IMR-90 (cell line): ENCODE measurements at regions not wholly inside any gene's neighbourhood (a gene's known extent, or its start where the extent isn't known, plus 50 kb on each side); places are given as distances from the start of the nearest gene placed in this dataset.

Experiments
- BHLHE40 ChIP-seq: fragments of 150-350 bp; IDR thresholded peaks from 2 replicates; pipeline ENCODE4 v1.6.1; 2016; ENCODE audit warnings: mild to moderate bottlenecking, low read depth, low read length
- MAZ ChIP-seq: IDR thresholded peaks from 2 replicates; pipeline ENCODE4 v1.6.1; 2012; ENCODE audit warnings: low read depth, mild to moderate bottlenecking, low read length, improper control_type of control experiment, moderate library complexity, borderline replicate concordance
- MXI1 ChIP-seq: IDR thresholded peaks from 2 replicates; pipeline ENCODE4 v1.6.1; 2012; ENCODE audit warnings: low read depth, mild to moderate bottlenecking, low read length, moderate library complexity, borderline replicate concordance
- POLR2A ChIP-seq: IDR thresholded peaks from 2 replicates; pipeline ENCODE4 v1.6.1; 2012; ENCODE audit warnings: mild to moderate bottlenecking, low read depth, low read length
- RAD21 ChIP-seq: IDR thresholded peaks from 2 replicates; pipeline ENCODE4 v1.6.1; 2012; ENCODE audit warnings: low read length, improper control_type of control experiment
- TF ChIP-seq, protein P1 (sequence below): conservative IDR thresholded peaks from 2 replicates; pipeline ENCODE4 v1.5.1; 2012; ENCODE audit warnings: mild to moderate bottlenecking, low read depth, low read length, improper control_type of control experiment
- TF ChIP-seq, protein P2 (sequence below): fragments of 150-350 bp; IDR thresholded peaks from 2 replicates; pipeline ENCODE4 v1.6.1; 2017; ENCODE audit warnings: mild to moderate bottlenecking, antibody characterized with exemption, low read length, low read depth

DNA sequence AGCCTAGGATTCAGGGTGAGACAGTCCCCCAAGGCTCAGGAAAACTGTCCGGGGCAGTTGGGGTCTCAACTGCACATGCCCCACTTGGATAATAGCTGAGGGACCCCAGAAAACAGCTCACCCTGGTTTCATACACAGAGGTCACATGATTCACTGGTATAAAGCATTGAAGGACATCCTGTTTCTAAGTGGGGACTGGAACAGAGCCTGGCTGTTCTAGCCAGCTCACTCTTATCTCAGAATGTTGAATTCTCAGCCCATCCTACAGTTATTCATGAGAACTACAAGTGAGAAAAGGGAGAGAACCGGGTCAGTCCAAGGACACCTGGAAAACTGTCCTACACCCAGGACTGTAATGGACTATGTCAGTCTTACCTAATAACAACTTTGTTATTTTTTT is 170.9 kb downstream of the FGF1 start:
- TF ChIP-seq, protein P1, sequence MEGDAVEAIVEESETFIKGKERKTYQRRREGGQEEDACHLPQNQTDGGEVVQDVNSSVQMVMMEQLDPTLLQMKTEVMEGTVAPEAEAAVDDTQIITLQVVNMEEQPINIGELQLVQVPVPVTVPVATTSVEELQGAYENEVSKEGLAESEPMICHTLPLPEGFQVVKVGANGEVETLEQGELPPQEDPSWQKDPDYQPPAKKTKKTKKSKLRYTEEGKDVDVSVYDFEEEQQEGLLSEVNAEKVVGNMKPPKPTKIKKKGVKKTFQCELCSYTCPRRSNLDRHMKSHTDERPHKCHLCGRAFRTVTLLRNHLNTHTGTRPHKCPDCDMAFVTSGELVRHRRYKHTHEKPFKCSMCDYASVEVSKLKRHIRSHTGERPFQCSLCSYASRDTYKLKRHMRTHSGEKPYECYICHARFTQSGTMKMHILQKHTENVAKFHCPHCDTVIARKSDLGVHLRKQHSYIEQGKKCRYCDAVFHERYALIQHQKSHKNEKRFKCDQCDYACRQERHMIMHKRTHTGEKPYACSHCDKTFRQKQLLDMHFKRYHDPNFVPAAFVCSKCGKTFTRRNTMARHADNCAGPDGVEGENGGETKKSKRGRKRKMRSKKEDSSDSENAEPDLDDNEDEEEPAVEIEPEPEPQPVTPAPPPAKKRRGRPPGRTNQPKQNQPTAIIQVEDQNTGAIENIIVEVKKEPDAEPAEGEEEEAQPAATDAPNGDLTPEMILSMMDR = no peak
- TF ChIP-seq RAD21 (no peak), BHLHE40 (no peak), POLR2A (no peak), MAZ (no peak), MXI1 (no peak)
- TF ChIP-seq, protein P2, sequence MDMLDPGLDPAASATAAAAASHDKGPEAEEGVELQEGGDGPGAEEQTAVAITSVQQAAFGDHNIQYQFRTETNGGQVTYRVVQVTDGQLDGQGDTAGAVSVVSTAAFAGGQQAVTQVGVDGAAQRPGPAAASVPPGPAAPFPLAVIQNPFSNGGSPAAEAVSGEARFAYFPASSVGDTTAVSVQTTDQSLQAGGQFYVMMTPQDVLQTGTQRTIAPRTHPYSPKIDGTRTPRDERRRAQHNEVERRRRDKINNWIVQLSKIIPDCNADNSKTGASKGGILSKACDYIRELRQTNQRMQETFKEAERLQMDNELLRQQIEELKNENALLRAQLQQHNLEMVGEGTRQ = no peak
